Karpas-422 (cell line): ENCODE measurements at regions not wholly inside any gene's neighbourhood (a gene's known extent, or its start where the extent isn't known, plus 50 kb on each side); places are given as distances from the start of the nearest gene placed in this dataset.
"Not testable (repeated sequence)": the region's sequence is repeated elsewhere in the genome, so short reads cannot be mapped to it uniquely, and the experiment has no call there.

Experiments
- DNase-seq: peaks from one replicate; pipeline ENCODE4 v3.0.0-alpha.2; 2015
- H2AFZ ChIP-seq: fragments of 200-600 bp; sonication (generic); 2 replicates; pipeline ENCODE4 v1.6.1; 2014; ENCODE audit warnings: antibody characterized with exemption, low read length, mixed read lengths
- H3K27ac ChIP-seq: fragments of 200-600 bp; sonication (generic); 2 replicates; pipeline ENCODE4 v1.5.1; 2014; ENCODE audit warnings: mild to moderate bottlenecking, low read length, moderate library complexity
- H3K27me3 ChIP-seq: fragments of 200-600 bp; sonication (generic); 2 replicates; pipeline ENCODE4 v1.6.1; 2014; ENCODE audit warnings: low read length, mixed read lengths
- H3K36me3 ChIP-seq: fragments of 200-600 bp; sonication (generic); 2 replicates; pipeline ENCODE4 v1.6.1; 2014; ENCODE audit warnings: low read length, mixed read lengths; ENCODE audit not compliant: insufficient read depth
- H3K4me1 ChIP-seq: fragments of 200-600 bp; sonication (generic); 2 replicates; pipeline ENCODE4 v1.6.1; 2014; ENCODE audit warnings: mild to moderate bottlenecking, low read length, mixed read lengths
- H3K4me2 ChIP-seq: fragments of 200-600 bp; sonication (generic); 2 replicates; pipeline ENCODE4 v1.6.1; 2014; ENCODE audit warnings: low read length, low read depth, mild to moderate bottlenecking; ENCODE audit not compliant: poor library complexity, severe bottlenecking
- H3K4me3 ChIP-seq: fragments of 200-600 bp; sonication (generic); 2 replicates; pipeline ENCODE4 v1.5.1; 2014; ENCODE audit warnings: mild to moderate bottlenecking, antibody characterized with exemption, low read length, mixed read lengths
- H3K79me2 ChIP-seq: fragments of 200-600 bp; sonication (generic); 2 replicates; pipeline ENCODE4 v1.6.1; 2014; ENCODE audit warnings: mild to moderate bottlenecking, low read length, mixed read lengths
- H3K9ac ChIP-seq: fragments of 200-600 bp; sonication (generic); 2 replicates; pipeline ENCODE4 v1.6.0; 2014; ENCODE audit warnings: low read length
- H3K9me2 ChIP-seq: fragments of 200-600 bp; sonication (generic), shearing (Covaris generic); replicated peaks from 2 replicates; pipeline ENCODE4 v1.6.0; 2014; ENCODE audit warnings: mild to moderate bottlenecking, low read length, moderate library complexity; ENCODE audit not compliant: insufficient read depth
- H3K9me3 ChIP-seq: fragments of 300-700, 200-600 bp; sonication (generic); 2 replicates; pipeline ENCODE4 v1.6.1; 2014; ENCODE audit warnings: low read length, mixed read lengths
- H4K20me1 ChIP-seq: fragments of 200-600 bp; sonication (generic); 2 replicates; pipeline ENCODE4 v1.6.1; 2014; ENCODE audit warnings: mild to moderate bottlenecking, antibody characterized with exemption, low read length, low read depth; ENCODE audit not compliant: insufficient read depth

- H2AFZ ChIP-seq, result not testable (repeated sequence)
These were observed 89.6 kb upstream of the DEFB108B start for GRCh38 chr11:71743385-71743784.

GRCh38 chr11:71745656-71746055, 87.3 kb upstream of the DEFB108B start:
- not testable (repeated sequence) for H3K4me1 ChIP-seq, H3K27ac ChIP-seq, H2AFZ ChIP-seq, H3K27me3 ChIP-seq, H3K4me3 ChIP-seq, H3K36me3 ChIP-seq, H3K9me2 ChIP-seq, H3K79me2 ChIP-seq, H4K20me1 ChIP-seq, H3K9me3 ChIP-seq, H3K9ac ChIP-seq, DNase-seq, H3K4me2 ChIP-seq

More at GRCh38 chr11:71743385-71743784, 89.6 kb upstream of the DEFB108B start:
- H3K9me3 ChIP-seq, H3K27ac ChIP-seq, H3K9me2 ChIP-seq, H4K20me1 ChIP-seq, H3K4me1 ChIP-seq, H3K36me3 ChIP-seq, H3K4me2 ChIP-seq, H3K4me3 ChIP-seq, DNase-seq, H3K27me3 ChIP-seq, H3K9ac ChIP-seq, H3K79me2 ChIP-seq: not testable (repeated sequence)

GRCh38 chr11:71746263-71746662, 86.7 kb upstream of the DEFB108B start:
- H3K27ac ChIP-seq, H2AFZ ChIP-seq, H3K4me1 ChIP-seq, H3K36me3 ChIP-seq, H3K27me3 ChIP-seq, H3K9me3 ChIP-seq, H3K9me2 ChIP-seq, H3K9ac ChIP-seq, H3K4me3 ChIP-seq, DNase-seq, H3K79me2 ChIP-seq, H4K20me1 ChIP-seq, H3K4me2 ChIP-seq: not testable (repeated sequence)

GRCh38 chr11:71748965-71749620, 83.9 kb upstream of the DEFB108B start:
- not testable (repeated sequence) for H3K4me3 ChIP-seq, H3K27ac ChIP-seq, H3K4me1 ChIP-seq, H3K9me3 ChIP-seq, H3K9me2 ChIP-seq, H4K20me1 ChIP-seq, DNase-seq, H3K27me3 ChIP-seq, H3K4me2 ChIP-seq, H3K79me2 ChIP-seq, H3K9ac ChIP-seq, H2AFZ ChIP-seq, H3K36me3 ChIP-seq

- H3K27ac ChIP-seq, H3K27me3 ChIP-seq, H4K20me1 ChIP-seq, H2AFZ ChIP-seq, H3K79me2 ChIP-seq, H3K36me3 ChIP-seq, H3K9me3 ChIP-seq, H3K9ac ChIP-seq, DNase-seq, H3K4me3 ChIP-seq, H3K9me2 ChIP-seq, H3K4me2 ChIP-seq, H3K4me1 ChIP-seq: not testable (repeated sequence)
These were observed 82.1 kb upstream of the DEFB108B start for GRCh38 chr11:71750908-71751307.

GRCh38 chr11:71764695-71765491, 68.1 kb upstream of the DEFB108B start:
- H3K4me2 ChIP-seq, H3K79me2 ChIP-seq, H2AFZ ChIP-seq, H4K20me1 ChIP-seq, H3K4me1 ChIP-seq, H3K27ac ChIP-seq, H3K9ac ChIP-seq, DNase-seq, H3K9me3 ChIP-seq, H3K9me2 ChIP-seq, H3K27me3 ChIP-seq, H3K36me3 ChIP-seq, H3K4me3 ChIP-seq: not testable (repeated sequence)

- not testable (repeated sequence) for H3K9me3 ChIP-seq, H3K27ac ChIP-seq, H3K9me2 ChIP-seq, H3K79me2 ChIP-seq, H4K20me1 ChIP-seq, DNase-seq, H3K27me3 ChIP-seq, H3K36me3 ChIP-seq, H3K9ac ChIP-seq, H3K4me2 ChIP-seq, H2AFZ ChIP-seq, H3K4me3 ChIP-seq, H3K4me1 ChIP-seq
These were observed 66.0 kb upstream of the DEFB108B start for GRCh38 chr11:71767016-71767415.

GRCh38 chr11:71772193-71772592, 60.8 kb upstream of the DEFB108B start:
- not testable (repeated sequence) for H3K4me1 ChIP-seq, H3K9me3 ChIP-seq, H3K27me3 ChIP-seq, H3K27ac ChIP-seq, H3K36me3 ChIP-seq, H4K20me1 ChIP-seq, H3K4me3 ChIP-seq, H3K9ac ChIP-seq, H3K79me2 ChIP-seq, DNase-seq, H3K4me2 ChIP-seq, H3K9me2 ChIP-seq, H2AFZ ChIP-seq
